ENCODE measurements at regions not wholly inside any gene's neighbourhood (a gene's known extent, or its start where the extent isn't known, plus 50 kb on each side); places are given as distances from the start of the nearest gene placed in this dataset.
"Not testable (repeated sequence)": the region's sequence is repeated elsewhere in the genome, so short reads cannot be mapped to it uniquely, and the experiment has no call there.

GRCh38 chr12:127130506-127131124 lies 1136.4 kb upstream of the TMEM132C start:
- no peak for DNase-seq (ENCODE audit: low read depth)

- DNase-seq (ENCODE audit: low read depth) = no peak
These were observed 1133.2 kb upstream of the TMEM132C start for GRCh38 chr12:127133675-127134335.

GRCh38 chr12:127140864-127141484 lies 1126.0 kb upstream of the TMEM132C start:
- DNase-seq (ENCODE audit: low read depth) = not testable (repeated sequence)

- no peak for DNase-seq (ENCODE audit: low read depth)
These were observed 1124.0 kb upstream of the TMEM132C start for GRCh38 chr12:127143020-127143419.

- DNase-seq (ENCODE audit: low read depth) = no peak
These were observed 1122.2 kb upstream of the TMEM132C start for GRCh38 chr12:127144770-127145169.

- DNase-seq (ENCODE audit: low read depth) = no peak
These were observed 1121.6 kb upstream of the TMEM132C start for GRCh38 chr12:127145241-127145928.

- no peak for DNase-seq (ENCODE audit: low read depth)
These were observed 1120.8 kb upstream of the TMEM132C start for GRCh38 chr12:127145929-127146789.

GRCh38 chr12:127146991-127147718 lies 1119.8 kb upstream of the TMEM132C start:
- no peak for DNase-seq (ENCODE audit: low read depth)

- DNase-seq (ENCODE audit: low read depth) = no peak
These were observed 1119.2 kb upstream of the TMEM132C start for GRCh38 chr12:127147724-127148123.

GRCh38 chr12:127148318-127148717 lies 1118.7 kb upstream of the TMEM132C start:
- no peak for DNase-seq (ENCODE audit: low read depth)

GRCh38 chr12:127149226-127149964 lies 1117.6 kb upstream of the TMEM132C start:
- no peak for DNase-seq (ENCODE audit: low read depth)

- DNase-seq (ENCODE audit: low read depth) = no peak
These were observed 1116.9 kb upstream of the TMEM132C start for GRCh38 chr12:127150028-127150427.

GRCh38 chr12:127150479-127150878 lies 1116.5 kb upstream of the TMEM132C start:
- no peak for DNase-seq (ENCODE audit: low read depth)

- DNase-seq (ENCODE audit: low read depth) = no peak
These were observed 1116.0 kb upstream of the TMEM132C start for GRCh38 chr12:127150956-127151355.

- DNase-seq (ENCODE audit: low read depth) = no peak
These were observed 1113.0 kb upstream of the TMEM132C start for GRCh38 chr12:127153996-127154395.

- DNase-seq (ENCODE audit: low read depth) = not testable (repeated sequence)
These were observed 1112.1 kb upstream of the TMEM132C start for GRCh38 chr12:127154830-127155229.

GRCh38 chr12:127155935-127156619 lies 1110.9 kb upstream of the TMEM132C start:
- DNase-seq (ENCODE audit: low read depth) = not testable (repeated sequence)

- not testable (repeated sequence) for DNase-seq (ENCODE audit: low read depth)
These were observed 1109.2 kb upstream of the TMEM132C start for GRCh38 chr12:127157501-127158366.
